ENCODE measurements at regions not wholly inside any gene's neighbourhood (a gene's known extent, or its start where the extent isn't known, plus 50 kb on each side); places are given as distances from the start of the nearest gene placed in this dataset.

GRCh38 chrX:137646472-137646871, 80.5 kb downstream of the ZIC3 start:
- peaks cover 14% of the 10 kb centered on the region for H3K4me1 Mint-ChIP-seq
- ATAC-seq: no peak
- peaks cover 2% of the 10 kb centered on the region; the same call in 1 of the 2 replicates for H3K27me3 Mint-ChIP-seq (ENCODE audit: low read depth)
- DNase-seq (ENCODE audit: low spot score): no peak
- ChIA-PET CTCF (no interaction called here), POLR2A (no interaction called here)
- H3K27ac Mint-ChIP-seq: no peak overlapping the region
- TF ChIP-seq NFE2L1 (CRISPR knock-in tag; IDR thresholded peaks at IDR 0.05): no peak
- TF ChIP-seq ZNF671 (CRISPR knock-in tag; IDR thresholded peaks at IDR 0.05): no peak
- TF ChIP-seq FOXP4 (CRISPR knock-in tag; IDR thresholded peaks at IDR 0.05): no peak
- TF ChIP-seq, protein P1, sequence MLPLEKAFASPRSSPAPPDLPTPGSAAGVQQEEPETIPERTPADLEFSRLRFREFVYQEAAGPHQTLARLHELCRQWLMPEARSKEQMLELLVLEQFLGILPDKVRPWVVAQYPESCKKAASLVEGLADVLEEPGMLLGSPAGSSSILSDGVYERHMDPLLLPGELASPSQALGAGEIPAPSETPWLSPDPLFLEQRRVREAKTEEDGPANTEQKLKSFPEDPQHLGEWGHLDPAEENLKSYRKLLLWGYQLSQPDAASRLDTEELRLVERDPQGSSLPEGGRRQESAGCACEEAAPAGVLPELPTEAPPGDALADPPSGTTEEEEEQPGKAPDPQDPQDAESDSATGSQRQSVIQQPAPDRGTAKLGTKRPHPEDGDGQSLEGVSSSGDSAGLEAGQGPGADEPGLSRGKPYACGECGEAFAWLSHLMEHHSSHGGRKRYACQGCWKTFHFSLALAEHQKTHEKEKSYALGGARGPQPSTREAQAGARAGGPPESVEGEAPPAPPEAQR (CRISPR knock-in tag; IDR thresholded peaks at IDR 0.05): no peak
- no peak for TF ChIP-seq ZNF512 (CRISPR knock-in tag; IDR thresholded peaks at IDR 0.05; ENCODE audit: borderline replicate concordance)
- no peak for TF ChIP-seq ZNF263 (CRISPR knock-in tag; IDR thresholded peaks at IDR 0.05; ENCODE audit: low read depth)
- TF ChIP-seq ETV6 (CRISPR knock-in tag; IDR thresholded peaks at IDR 0.05): no peak
- TF ChIP-seq FOXJ3 (CRISPR knock-in tag; IDR thresholded peaks at IDR 0.05; ENCODE audit: borderline replicate concordance): no peak
- TF ChIP-seq ZNF416 (CRISPR knock-in tag; IDR thresholded peaks at IDR 0.05): no peak
- TF ChIP-seq RORB (CRISPR knock-in tag; IDR thresholded peaks at IDR 0.05): no peak
- TF ChIP-seq, protein P2, sequence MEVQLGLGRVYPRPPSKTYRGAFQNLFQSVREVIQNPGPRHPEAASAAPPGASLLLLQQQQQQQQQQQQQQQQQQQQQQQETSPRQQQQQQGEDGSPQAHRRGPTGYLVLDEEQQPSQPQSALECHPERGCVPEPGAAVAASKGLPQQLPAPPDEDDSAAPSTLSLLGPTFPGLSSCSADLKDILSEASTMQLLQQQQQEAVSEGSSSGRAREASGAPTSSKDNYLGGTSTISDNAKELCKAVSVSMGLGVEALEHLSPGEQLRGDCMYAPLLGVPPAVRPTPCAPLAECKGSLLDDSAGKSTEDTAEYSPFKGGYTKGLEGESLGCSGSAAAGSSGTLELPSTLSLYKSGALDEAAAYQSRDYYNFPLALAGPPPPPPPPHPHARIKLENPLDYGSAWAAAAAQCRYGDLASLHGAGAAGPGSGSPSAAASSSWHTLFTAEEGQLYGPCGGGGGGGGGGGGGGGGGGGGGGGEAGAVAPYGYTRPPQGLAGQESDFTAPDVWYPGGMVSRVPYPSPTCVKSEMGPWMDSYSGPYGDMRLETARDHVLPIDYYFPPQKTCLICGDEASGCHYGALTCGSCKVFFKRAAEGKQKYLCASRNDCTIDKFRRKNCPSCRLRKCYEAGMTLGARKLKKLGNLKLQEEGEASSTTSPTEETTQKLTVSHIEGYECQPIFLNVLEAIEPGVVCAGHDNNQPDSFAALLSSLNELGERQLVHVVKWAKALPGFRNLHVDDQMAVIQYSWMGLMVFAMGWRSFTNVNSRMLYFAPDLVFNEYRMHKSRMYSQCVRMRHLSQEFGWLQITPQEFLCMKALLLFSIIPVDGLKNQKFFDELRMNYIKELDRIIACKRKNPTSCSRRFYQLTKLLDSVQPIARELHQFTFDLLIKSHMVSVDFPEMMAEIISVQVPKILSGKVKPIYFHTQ (CRISPR knock-in tag; IDR thresholded peaks at IDR 0.05): no peak
- TF ChIP-seq GTF2I (CRISPR knock-in tag; conservative IDR thresholded peaks at IDR 0.05): no peak
- TF ChIP-seq SMAD3 (CRISPR knock-in tag; IDR thresholded peaks at IDR 0.05; ENCODE audit: borderline replicate concordance): no peak
- TF ChIP-seq RELA (CRISPR knock-in tag; IDR thresholded peaks at IDR 0.05; ENCODE audit: borderline replicate concordance): no peak
- TF ChIP-seq ZNF281 (CRISPR knock-in tag; IDR thresholded peaks at IDR 0.05): no peak
- TF ChIP-seq ATF1 (CRISPR knock-in tag; IDR thresholded peaks at IDR 0.05): no peak
- TF ChIP-seq EMX1 (CRISPR knock-in tag; IDR thresholded peaks at IDR 0.05): no peak
- TF ChIP-seq CBFB (CRISPR knock-in tag; IDR thresholded peaks at IDR 0.05; ENCODE audit: low read depth): no peak
- TF ChIP-seq, protein P3, sequence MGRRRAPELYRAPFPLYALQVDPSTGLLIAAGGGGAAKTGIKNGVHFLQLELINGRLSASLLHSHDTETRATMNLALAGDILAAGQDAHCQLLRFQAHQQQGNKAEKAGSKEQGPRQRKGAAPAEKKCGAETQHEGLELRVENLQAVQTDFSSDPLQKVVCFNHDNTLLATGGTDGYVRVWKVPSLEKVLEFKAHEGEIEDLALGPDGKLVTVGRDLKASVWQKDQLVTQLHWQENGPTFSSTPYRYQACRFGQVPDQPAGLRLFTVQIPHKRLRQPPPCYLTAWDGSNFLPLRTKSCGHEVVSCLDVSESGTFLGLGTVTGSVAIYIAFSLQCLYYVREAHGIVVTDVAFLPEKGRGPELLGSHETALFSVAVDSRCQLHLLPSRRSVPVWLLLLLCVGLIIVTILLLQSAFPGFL (CRISPR knock-in tag; IDR thresholded peaks at IDR 0.05; ENCODE audit: borderline replicate concordance): no peak
- TF ChIP-seq, protein P4, sequence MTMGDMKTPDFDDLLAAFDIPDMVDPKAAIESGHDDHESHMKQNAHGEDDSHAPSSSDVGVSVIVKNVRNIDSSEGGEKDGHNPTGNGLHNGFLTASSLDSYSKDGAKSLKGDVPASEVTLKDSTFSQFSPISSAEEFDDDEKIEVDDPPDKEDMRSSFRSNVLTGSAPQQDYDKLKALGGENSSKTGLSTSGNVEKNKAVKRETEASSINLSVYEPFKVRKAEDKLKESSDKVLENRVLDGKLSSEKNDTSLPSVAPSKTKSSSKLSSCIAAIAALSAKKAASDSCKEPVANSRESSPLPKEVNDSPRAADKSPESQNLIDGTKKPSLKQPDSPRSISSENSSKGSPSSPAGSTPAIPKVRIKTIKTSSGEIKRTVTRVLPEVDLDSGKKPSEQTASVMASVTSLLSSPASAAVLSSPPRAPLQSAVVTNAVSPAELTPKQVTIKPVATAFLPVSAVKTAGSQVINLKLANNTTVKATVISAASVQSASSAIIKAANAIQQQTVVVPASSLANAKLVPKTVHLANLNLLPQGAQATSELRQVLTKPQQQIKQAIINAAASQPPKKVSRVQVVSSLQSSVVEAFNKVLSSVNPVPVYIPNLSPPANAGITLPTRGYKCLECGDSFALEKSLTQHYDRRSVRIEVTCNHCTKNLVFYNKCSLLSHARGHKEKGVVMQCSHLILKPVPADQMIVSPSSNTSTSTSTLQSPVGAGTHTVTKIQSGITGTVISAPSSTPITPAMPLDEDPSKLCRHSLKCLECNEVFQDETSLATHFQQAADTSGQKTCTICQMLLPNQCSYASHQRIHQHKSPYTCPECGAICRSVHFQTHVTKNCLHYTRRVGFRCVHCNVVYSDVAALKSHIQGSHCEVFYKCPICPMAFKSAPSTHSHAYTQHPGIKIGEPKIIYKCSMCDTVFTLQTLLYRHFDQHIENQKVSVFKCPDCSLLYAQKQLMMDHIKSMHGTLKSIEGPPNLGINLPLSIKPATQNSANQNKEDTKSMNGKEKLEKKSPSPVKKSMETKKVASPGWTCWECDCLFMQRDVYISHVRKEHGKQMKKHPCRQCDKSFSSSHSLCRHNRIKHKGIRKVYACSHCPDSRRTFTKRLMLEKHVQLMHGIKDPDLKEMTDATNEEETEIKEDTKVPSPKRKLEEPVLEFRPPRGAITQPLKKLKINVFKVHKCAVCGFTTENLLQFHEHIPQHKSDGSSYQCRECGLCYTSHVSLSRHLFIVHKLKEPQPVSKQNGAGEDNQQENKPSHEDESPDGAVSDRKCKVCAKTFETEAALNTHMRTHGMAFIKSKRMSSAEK (CRISPR knock-in tag; IDR thresholded peaks at IDR 0.05; ENCODE audit: borderline replicate concordance): no peak
- no peaks in the 10 kb centered on the region for H3K36me3 Mint-ChIP-seq
- H3K9me3 Mint-ChIP-seq: no peaks in the 10 kb centered on the region
- H3K4me3 Mint-ChIP-seq: no peak overlapping the region
